ENCODE measurements at regions not wholly inside any gene's neighbourhood (a gene's known extent, or its start where the extent isn't known, plus 50 kb on each side); places are given as distances from the start of the nearest gene placed in this dataset.
"Not testable (repeated sequence)": the region's sequence is repeated elsewhere in the genome, so short reads cannot be mapped to it uniquely, and the experiment has no call there.

DNA sequence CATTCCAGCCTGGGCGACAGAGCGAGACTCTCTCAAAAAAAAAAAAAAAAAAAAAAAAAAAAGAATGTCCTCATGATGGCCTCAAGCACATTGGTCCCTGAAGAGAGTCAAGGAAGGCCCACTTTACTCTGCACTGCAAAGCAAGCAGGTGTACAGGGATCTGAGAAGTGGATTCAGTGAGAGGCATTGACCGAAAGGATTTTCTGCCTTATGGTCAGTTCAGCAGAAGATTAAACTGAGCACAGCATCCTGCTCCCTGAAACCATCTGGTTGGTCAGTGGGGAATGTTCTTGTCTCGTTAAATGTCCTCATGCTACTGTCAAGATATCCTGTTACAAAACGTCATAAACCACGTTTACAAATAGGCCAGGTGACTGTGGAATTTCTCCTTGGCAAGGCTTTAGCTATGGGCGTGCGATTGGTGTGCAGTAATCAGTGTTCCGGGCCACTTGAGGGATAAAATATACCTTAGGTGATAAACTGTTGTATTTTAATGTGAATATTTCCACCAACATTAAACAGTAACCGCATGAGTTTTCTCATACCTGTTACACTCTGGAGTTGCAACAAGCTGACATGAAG, 195.0 kb downstream of the ADRA2C start:
- DNase-seq (ENCODE audit: low spot score), result not testable (repeated sequence)

DNA sequence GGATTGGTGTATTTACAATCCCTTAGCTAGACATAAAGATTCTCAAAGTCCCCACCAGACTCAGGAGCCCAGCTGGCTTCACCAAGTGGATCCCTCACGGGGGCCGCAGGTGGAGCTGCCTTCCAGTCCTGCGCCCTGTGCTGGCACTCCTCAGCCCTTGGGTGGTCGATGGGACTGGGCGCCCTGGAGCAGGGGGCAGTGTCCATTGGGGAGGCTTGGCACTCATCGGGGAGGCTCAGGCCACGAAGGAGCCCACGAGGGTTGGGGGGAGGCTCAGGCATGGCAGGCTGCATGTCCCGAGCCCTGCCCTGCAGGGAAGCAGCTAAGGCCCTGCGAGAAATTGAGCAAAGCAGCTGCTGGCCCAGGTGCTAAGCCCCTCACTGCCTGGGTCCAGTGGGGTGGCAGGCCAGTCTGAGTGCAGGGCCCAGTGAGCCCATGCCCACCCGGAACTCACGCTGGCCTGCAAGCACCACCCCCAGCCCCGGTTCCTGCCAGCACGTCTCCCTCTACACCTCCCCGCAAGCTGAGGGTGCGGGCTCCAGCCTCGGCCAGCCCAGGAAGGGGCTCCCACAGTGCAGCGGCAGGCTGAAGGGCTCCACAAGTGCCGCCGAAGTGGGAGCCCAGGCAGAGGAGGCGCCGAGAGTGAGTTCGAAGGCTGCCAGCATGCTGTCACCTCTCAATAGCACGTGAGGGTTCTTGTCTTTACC, 198.5 kb downstream of the ADRA2C start:
- DNase-seq (ENCODE audit: low spot score), result not testable (repeated sequence)

DNA sequence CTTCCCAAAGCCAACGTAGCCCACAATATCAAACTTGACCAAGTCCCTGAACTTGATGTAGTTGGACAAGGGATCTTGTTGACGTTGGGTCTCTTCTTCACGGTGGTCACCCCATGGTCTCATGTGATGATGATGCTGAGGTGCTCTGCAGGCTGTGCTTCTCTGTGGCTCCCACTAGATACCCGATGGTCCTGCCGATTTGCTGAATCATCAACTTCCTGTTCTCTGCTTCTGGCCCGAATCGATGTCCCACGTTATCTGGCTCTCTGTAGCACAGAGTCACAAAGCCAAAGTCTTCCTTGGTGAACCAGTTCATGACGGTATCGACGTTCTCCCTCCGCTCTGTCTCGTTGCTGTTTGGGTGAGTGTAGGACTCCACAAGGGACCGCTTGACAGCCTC, 201.0 kb downstream of the ADRA2C start:
- DNase-seq (ENCODE audit: low spot score), result not testable (repeated sequence)

DNA sequence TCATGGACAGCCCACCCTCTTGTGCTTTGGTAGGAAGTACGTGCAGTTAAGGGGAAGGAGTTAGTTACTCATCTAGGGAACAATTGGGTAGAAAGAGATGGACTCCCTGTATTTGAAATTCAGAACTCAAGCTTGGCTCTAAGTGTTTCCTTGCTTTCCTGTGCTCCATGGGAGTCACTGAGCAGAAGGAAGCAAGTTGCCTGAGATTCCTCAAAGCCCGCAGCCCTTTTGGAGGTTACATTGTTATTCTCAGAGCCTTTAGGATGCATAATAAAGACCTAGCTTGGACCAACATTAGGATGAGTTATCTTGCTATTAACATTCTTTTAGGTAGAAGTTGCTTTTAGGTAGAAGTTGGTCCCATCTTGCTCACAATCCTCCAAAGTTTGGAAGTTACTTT, 206.4 kb downstream of the ADRA2C start:
- DNase-seq (ENCODE audit: low spot score), result not testable (repeated sequence)

DNA sequence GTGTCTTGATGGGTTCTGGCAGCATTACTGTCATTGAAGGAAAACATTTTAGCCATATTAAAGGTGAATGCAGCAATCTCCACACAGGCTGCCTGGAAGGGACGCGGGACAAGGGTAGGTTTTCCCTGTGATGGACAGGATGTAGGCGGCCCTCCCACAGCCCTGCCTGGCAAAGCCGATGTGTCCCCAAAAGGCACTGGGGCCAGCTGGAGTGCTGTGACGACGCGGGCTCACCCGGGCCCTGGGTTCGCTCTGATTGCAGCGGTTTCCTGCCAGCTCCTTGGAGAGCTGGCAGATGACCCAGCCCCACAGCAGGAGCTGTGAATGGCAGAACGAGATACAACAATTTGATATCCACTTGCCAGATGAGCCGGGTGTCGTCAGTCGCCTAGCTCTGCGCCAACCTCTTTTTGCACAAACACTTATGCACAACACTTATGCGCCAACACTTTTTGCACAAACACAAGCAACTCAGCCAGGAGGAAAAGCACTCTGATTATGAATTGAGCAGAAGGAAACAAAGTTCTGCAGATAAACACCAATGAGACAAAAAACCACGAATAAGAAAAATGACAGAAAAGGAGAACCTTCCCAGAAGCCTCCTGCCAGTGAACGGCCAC, 207.5 kb downstream of the ADRA2C start:
- DNase-seq (ENCODE audit: low spot score), result not testable (repeated sequence)

DNA sequence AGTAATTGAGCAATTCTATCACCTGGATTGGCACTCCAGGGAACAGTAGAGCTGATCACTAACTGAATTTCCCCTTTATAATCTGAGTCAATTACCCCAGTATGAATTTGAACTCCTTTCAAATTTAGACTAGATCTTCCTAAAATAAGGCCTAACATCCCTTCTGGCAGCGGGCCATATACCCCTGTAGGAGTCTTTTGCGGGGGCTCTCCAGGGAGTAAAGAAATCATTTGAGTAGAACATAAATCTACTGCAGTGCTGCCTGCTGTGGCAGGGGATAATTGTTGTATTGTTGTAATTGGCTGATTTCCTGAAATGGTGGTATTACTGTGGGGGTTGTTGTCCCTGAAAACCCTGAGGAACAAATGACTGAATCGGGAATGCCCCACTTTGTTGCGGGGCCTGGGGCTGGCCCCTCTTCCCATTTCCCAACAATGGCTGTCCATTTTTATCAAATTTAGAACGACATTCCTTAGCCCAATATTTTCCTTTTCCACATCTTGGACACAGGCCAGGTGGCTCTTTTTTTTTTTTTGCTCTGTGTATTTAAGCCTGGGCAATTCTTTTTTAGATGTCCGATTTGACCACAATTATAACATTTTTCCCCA, 217.4 kb downstream of the ADRA2C start:
- DNase-seq (ENCODE audit: low spot score), result not testable (repeated sequence)

DNA sequence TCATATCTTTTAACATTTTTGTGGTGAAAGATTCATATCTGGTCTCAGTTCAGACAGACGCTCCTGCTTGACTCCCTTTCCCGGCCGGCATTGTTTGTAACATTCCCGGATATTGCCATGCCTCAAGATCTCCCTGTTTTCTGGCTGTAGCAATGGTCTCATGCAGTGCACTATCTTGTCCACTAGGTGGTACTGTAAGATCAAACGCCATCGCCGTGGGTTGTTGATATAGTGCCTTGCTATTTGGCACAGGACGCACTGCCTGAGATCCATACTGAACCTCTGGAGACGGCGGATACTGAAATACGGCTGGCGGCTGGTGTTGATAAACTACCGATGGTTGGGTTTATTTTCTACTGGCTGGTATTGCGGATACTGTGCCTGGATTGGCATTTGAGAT, 218.6 kb downstream of the ADRA2C start:
- DNase-seq (ENCODE audit: low spot score), result not testable (repeated sequence)

DNA sequence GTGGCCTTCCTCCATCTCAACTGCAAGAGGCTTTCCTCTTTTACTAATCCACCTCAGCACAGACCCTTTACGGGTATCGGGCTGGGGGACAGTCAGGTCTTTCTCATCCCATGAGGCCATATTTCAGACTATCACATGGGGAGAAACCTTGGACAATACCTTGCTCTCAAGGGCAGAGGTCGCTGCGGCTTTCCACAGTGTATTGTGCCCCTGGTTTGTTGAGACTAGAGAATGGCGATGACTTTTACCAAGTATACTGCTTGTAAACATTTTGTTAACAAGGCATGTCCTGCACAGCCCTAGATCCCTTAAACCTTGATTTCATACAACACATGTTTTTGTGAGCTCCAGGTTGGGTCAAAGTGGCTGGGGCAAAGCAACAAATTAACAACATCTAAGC, 220.2 kb downstream of the ADRA2C start:
- DNase-seq (ENCODE audit: low spot score), result not testable (repeated sequence)

DNA sequence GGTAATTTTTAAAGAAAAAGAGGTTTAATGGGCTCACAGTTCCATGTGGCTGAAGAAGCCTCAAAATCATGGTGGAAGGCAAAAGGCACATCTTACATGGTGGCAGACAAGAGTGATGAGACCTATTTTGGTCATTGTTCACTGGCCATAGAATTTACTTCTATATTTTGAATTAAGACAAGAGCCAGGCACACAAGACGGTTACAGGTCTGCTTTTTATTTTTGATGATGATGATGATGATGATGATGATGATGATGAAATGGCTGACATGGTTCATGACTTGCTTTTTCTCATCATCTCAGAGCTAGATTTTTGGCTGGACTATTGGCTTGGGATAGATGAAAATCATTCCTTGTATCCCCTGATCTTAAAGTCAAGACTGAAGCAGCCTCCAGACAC, 229.3 kb downstream of the OTOP1 start:
- not testable (repeated sequence) for DNase-seq (ENCODE audit: low spot score)

DNA sequence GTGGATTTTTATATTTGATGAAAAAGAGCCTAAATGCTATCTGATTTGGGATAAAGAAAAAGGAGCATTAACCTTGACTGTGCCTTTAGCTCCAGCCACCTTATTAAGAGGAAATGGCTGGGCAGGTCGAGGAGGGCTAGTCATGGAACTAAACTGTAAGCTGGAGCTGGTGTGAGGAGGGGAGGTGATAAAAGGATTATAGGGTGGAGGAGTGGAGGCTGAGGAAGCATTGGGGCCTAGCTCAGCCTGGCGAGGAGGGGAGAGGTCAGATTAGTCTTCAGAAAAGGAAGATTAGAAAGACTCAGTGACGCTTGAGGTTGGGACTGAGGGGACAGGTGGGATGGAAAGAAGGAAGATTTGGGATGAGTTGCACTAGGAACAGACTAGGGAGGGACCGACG, 222.7 kb downstream of the OTOP1 start:
- not testable (repeated sequence) for DNase-seq (ENCODE audit: low spot score)

DNA sequence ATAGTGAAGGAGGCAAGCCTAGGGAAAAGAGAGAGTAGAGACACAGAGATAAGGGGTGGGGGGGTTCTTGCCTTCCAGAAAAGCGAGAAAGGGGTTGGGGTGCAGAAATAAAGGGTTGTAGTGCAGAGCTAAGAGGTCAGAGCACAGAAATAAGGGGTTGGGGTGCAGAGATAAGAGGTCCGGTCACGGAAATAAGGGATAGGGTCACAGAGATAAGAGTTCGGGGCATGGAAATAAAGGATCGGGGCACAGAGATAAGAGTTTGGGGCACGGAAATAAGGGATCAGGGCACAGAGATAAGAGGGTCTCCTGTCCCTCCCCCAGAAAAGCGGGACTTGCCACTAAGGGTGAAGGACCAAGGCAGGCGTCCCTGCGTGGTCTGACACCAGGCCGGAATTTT, 222.0 kb downstream of the OTOP1 start:
- not testable (repeated sequence) for DNase-seq (ENCODE audit: low spot score)

DNA sequence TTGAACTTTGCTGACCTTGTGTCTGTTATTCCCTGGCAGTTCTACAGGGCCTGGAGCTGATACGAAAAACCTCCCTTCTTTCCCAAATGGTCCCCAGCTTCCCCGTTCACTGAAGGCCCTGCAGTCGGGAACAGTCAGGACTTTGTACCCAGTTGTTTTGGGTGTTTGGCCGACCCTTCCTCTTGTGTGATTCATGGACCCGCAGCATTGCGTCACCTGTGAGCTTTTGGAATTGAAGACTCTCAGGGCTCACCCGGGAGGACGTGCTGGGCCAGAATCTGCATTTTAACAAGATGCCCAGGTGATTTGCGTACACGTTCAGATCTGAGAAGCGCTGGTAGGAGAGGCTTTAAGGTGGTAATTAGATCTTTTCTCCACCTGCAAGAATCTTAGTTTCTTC, 220.4 kb downstream of the OTOP1 start:
- DNase-seq (ENCODE audit: low spot score), result not testable (repeated sequence)

DNA sequence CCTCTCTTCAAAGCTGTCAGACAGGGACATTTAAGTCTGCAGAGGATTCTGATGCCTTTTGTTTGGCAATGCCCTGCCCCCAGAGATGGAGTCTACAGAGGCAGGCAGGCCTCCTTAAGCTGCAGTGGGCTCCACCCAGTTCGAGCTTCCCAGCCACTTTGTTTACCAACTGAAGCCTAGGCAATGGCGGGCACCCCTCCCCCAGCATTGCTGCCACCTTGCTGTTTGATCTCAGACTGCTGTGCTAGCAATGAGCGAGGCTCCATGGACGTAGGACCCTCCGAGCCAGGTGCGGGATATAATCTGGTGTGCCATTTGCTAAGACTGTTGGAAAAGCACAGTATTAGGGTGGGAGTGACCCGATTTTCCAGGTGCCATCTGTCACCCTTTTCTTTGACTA, 207.7 kb downstream of the OTOP1 start:
- DNase-seq (ENCODE audit: low spot score), result not testable (repeated sequence)

DNA sequence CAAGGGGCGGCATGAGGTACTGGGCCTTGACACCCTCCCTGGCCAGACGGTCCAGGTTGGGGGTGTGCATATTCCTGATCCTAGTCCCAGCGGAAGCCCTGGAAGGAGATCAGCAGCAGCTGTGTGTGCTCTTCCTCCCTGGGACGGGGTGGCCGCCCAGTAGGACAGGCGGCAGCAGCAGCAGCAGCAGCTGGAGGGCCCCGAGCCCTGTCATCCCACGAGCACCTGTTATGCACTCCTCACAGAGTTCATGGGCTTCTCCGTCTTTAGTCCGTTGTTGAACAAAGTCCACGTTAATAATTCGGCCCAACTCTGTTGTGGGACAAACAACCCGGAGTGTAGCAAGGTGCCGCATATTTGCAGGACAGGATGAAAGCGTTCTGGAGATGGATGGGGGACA, 205.6 kb downstream of the OTOP1 start:
- DNase-seq (ENCODE audit: low spot score), result not testable (repeated sequence)

DNA sequence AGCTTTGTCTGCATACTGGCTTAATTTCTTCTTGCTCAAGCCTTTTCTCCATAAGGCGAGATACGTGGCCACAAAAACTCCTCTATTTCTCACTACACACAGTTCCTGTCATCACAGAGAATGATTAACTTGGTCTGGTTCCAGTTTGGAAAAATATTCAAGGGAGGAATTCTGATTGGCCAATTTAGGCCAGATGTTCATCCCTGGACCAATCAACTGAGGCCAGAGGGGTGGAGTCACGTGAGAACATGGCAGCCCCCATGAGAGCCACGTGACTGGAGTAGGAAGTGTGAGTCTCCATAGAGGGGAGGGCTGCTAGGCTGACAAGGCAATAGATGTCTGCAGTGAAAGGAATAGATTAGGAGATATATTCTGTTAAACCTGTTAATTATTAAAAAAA, 200.0 kb downstream of the OTOP1 start:
- DNase-seq (ENCODE audit: low spot score), result not testable (repeated sequence)

DNA sequence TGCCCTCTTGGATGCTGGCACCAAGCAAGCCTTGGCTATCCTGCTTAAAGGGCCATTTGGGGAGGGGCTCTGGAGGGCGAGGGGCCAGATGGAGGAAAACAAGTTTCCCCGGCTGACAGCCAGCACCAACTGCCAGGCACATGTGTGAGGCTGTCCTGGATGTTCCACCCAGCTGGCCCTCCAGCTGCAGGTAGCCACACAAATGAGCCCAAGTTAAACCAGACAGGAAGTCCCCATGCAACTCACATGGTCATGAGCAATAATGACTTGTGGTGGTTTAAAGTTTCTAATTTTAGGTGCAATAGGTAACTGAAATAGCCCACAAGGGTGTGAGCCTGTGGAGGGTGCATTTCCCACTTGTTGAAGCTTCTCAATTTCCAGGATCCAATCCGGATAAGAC, 198.0 kb downstream of the OTOP1 start:
- not testable (repeated sequence) for DNase-seq (ENCODE audit: low spot score)

DNA sequence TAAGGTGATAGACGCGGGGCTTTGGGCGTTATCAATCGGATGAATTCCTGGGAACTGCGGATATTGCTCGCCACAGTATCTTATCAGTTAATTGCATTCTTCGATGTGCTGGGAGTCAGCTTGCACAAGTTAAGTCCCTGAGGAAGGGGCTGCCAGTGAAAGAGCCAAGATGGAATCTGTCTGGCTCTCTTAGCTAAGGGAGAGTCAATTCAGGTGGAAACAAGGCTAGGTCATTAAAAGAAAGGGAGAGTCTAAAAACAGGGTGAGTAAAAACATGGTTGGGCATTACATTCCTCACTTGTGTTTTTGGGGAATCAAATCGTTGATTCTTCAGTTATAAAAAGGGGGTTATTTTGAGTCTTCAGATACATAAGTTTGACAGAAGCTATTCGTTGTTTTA, 196.2 kb downstream of the OTOP1 start:
- DNase-seq (ENCODE audit: low spot score), result not testable (repeated sequence)

DNA sequence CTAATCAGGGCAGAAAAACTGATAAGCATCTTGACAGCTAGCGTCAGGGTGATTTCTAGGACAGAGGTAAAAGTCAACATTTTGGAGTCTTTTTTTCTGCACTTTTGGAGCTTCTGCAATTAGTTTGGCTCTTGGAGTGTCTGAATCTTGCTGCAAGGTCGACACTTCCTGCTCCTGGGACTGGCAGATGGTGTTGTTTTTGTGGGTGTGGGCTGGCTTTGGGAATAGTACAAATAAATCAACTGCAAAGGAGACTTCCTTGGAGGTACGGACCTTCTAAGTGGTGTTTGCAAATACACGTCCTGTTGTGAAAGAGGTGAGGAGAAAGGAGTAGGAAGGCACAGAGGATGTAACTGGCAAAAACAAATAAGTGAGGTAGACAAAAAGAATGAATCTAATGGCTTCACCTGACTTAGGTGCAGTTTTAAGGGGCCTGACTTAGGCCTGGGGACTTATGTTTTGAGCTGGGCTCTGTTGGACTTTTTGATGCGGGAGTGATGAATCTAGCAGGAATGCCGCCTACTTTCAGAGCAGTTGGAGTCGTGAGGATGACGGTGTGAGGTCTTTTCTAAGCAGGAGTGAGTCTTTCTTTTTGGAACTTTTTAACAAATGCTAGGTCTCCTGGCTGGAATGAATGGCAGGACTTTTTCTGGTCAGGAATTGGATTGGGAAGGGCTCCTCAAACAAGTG, 195.1 kb downstream of the OTOP1 start:
- not testable (repeated sequence) for DNase-seq (ENCODE audit: low spot score)

DNA sequence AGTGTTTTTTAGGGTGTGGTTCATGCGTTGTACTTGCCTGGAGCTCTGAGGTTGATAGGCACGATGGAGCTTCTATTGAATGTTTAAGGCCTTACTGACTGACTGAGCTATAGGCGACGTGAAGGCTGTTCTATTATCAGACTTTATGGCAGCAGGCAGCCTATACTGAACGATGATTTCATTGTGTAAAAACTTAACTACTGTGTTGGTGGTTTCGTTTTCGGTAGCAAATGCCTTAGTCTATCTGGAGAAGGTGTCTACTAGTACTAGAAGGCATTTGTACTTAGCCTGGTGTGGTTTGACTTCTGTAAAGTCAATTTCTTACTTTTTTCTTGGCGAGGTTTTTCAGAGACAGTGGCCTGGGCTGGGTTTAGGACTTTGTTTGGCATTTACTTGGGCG, 194.4 kb downstream of the OTOP1 start:
- not testable (repeated sequence) for DNase-seq (ENCODE audit: low spot score)

DNA sequence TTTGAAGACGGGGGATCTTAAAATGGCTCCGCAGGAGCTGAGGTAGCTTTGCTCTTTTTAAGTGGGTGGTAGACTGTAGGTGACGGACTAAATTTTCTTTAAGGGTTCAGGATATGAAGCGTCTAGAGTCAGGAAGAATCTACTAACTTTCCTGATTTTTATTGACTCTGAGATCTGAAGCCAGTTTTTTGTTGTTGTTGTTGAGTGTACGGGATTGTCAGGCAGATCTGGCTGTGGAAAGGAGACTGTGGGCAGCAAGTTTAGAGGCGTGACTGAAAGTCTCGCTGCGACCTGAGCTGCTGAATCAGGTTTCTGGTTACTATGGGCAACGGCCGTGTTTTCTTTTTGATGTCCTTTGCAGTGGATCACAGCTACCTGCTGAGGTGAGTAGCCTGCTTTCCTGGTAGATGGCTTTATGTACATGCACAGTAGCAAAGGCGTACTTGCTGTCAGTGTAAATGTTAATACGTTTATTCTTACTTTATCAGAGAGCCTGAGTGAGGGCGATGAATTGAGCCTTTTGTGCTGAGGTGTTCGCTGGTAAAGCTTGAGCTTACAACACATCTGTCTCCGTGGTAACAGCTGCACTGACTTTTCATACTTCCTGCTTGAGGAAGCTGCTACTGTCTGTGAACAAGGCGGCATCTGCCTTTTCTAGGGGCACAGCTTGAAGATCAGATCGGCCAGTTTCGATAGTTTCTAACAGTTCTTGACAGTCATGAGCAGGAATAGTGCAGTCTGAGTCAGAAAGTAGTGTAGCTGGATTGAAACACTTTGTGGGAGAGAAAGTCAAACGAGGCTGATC, 193.7 kb downstream of the OTOP1 start:
- DNase-seq (ENCODE audit: low spot score), result not testable (repeated sequence)

DNA sequence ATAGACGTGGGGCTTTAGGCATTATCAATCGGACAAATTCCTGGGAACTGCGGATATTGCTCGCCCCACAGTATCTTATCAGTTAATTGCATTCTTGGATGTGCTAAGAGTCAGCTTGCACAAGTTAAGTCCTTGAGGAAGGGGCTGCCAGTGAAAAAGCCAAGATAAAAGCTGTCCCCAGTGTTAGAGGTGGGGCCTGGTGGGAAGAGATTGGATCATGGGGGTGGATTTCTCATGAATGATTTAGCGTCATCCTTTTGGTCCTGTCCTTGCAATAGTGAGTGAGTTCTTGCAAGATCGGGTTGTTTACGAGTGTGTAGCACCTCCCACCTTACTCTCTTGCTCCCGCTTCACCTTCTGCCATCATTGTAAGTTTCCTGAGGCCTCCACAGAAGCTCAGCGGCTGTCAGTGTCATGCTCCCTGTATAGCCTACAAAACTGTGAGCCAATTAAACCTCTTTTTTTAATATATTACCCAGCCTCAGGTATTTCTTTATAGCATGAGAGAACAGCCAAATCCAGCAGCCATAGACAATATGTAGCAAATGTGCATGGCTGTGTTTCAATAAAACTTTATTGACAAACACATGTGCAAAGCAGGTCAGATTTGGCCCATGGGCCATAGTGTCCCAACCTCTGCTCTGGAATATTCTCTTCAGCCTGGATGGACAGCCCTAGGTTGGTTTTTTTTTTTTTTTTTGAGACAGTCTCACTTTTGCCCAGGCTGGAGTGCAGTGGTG, 189.2 kb downstream of the OTOP1 start:
- not testable (repeated sequence) for DNase-seq (ENCODE audit: low spot score)
